ENCODE measurements at regions not wholly inside any gene's neighbourhood (a gene's known extent, or its start where the extent isn't known, plus 50 kb on each side); places are given as distances from the start of the nearest gene placed in this dataset.

DNA sequence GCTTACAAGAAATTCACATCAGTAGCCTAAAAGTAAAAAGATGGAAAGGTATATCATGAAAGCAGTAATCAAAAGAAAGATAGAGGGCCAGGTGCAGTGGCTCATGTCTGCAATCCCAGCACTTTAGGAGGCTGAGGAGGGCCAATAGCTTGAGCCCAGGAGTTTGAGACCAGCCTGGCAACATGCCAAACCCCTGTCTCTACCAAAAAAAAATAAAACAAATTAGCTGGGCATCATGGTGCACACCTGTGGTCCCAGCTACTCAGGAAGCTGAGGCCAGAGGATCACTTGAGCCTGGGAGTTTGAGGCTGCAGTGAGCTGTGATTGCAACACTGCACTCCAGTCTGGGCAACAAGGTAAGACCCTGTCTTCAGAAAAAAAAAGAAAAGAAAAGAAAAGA, 55.5 kb downstream of the GSPT2 start:
- no peak for DNase-seq (ENCODE audit: low spot score)

DNA sequence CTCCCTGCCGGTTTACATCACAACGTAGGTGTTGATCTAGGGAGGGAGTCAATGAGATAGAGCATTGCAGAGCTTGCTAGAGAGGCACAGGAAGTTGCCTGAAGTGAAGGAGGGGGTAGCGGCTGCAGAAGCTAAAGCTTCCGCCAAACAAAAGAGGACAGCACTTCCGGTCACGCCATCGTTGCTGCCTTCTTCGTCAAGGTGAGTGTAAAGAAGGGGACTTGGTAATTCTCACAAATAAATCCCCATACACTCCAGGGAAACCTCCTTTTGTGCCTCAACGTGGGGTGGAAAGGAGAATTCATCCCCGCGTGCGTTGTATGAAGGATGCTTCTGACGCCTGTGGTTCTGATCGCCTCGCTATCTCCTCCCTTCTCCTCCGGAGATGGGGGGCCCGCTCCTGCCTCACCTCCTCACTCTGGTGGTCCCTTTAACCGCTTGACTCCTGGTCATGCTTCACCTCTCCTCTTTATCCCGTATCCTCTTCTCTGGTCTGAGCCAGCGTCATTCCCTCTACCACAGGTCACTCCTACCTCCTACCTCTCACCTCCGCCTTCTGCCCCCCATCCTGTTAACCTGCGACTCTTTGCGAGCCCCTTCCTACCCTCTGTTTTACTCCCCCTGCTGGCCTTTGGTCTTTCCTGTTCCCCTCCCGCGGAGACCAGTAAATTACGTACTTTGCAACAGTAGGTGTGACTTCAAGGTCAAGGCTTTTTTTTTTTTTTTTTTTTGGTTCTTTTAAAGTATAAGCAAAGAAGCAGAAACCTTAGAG, 59.9 kb downstream of the GSPT2 start:
- peak; percentile 45 for DNase-seq (ENCODE audit: low spot score)

- DNase-seq (ENCODE audit: low spot score), result no peak
These were observed 60.6 kb downstream of the GSPT2 start for GRCh38 chrX:51803833-51804232.

DNA sequence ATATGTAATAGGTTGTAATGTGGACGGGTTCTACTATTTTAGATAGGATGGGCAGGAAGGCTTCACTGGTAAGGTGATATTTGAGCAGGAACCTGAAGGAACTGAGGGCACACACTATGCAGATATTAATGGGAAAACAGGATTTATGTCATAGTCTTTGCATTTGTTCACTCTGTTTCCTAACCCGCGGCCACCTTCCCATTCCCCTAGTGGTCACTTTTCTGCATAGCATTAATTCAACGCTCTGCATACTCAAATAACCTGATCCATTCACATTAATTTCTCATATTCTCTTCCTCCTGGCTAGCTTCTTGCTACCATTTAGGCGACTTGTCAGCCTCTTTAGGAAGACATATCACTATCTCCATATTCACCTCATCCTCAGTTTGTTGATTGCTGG, 61.5 kb downstream of the GSPT2 start:
- DNase-seq (ENCODE audit: low spot score), result no peak

DNA sequence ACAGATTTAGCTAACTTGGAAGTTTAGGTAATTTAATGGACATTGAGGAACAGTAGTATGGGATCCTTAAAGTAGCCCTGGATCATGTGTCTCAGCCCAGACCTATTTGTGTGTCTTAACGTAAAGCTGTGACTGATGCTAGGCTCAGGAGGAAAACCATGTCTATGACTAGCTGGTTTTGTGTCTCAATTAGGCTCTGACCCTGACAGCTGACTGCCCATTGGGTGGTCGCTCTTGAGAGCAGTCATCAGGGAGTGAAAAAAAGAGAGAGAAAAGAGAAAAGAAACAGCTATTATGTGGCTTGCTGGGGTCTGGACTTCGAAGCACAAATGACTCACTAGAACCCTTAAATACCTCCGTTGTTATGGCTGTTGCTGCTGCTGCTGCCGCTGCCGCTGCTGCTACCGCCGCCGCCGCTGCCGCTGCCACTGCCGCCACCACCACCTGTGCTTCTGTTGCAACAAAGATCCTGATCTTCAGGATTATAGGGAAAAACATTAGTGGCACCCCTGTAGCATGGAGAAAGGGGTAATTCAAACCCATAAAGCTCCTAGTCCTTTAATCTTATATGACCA, 70.7 kb downstream of the GSPT2 start:
- no peak for DNase-seq (ENCODE audit: low spot score)

- DNase-seq (ENCODE audit: low spot score), result no peak
These were observed 69.4 kb upstream of the MAGED1 start for GRCh38 chrX:51824061-51824460.

DNA sequence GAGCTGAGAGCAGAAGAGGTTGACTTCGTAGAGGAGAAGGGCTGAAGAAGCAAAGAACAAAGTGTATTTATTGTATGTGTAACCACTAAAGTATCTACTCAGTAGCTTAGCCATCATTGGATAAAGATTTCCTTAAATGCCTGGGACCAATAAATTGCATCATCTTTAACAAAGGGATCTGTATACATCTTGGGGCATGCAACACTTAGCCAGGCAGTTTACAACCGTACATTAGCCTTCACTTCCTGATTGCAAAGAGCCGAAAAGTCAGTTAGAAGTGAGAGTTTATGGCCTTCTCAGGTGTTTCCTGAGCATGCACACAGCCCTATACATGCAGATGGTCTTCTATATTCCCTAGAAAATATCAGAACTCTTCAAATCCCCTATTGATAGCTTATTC, 68.0 kb upstream of the MAGED1 start:
- DNase-seq (ENCODE audit: low spot score), result no peak

DNA sequence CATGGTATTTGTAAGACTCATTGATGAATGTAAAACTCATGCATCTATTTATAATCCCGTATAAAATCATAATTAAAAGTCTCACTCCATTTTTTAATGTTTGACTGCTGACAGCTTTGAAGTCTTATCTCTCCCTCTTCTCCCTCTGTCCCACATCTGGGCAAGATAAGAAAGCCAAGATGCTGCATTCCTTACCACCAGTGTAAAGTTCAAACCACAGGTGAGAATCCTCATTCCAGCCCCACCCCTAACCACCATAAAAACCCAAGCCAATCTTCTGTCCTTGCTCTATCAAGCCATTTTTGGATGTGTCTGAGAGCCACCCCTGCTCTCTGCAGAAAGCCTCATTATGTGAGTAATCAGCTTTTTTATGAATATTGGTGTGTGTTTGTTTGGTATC, 59.3 kb upstream of the MAGED1 start:
- DNase-seq (ENCODE audit: low spot score), result no peak

DNA sequence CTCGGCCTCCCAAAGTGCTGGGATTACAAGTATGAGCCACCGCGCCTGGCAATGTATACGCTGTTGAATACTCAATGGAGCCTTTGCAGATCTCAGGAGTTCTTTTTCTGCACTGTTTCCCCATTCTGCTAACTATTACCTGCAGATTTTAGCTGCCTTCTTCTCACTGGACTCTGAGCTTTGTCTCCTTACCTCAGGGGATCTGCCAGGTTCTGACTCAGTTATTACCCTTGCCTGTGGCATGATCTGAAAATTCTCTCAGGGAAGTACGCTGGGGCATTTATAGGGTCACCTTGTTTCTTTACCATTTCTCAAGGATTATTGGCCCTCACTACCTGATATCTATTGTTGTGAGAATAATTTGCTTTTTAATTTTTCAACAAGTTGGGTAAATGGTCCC, 56.6 kb upstream of the MAGED1 start:
- DNase-seq (ENCODE audit: low spot score), result no peak

GRCh38 chrX:51837451-51837850, 56.0 kb upstream of the MAGED1 start:
- DNase-seq (ENCODE audit: low spot score), result no peak

GRCh38 chrX:51837921-51838320, 55.5 kb upstream of the MAGED1 start:
- no peak for DNase-seq (ENCODE audit: low spot score)

All from iPS-NIHi11 (cell line).